GM06990 (cell line): ENCODE measurements at regions not wholly inside any gene's neighbourhood (a gene's known extent, or its start where the extent isn't known, plus 50 kb on each side); places are given as distances from the start of the nearest gene placed in this dataset.

Experiments
- DNase-seq: peaks from one replicate; pipeline ENCODE4 v3.0.0-alpha.2; 2011; ENCODE audit not compliant: insufficient read length; ENCODE audit errors: extremely low read depth
- H3K27me3 ChIP-seq: replicated peaks from 2 replicates; pipeline ENCODE4 v1.6.0; 2011; ENCODE audit warnings: low read length; ENCODE audit not compliant: control insufficient read depth, insufficient read depth
- H3K36me3 ChIP-seq: 2 replicates; pipeline ENCODE4 v1.5.1; 2011; ENCODE audit warnings: low read length; ENCODE audit not compliant: control insufficient read depth, insufficient read depth
- H3K4me3 ChIP-seq: replicated peaks from 2 replicates; pipeline ENCODE4 v1.5.1; 2011; ENCODE audit warnings: low read depth, mild to moderate bottlenecking, control low read depth, low read length
- CTCF ChIP-seq: IDR thresholded peaks from 2 replicates; pipeline ENCODE4 v1.5.1; 2011; ENCODE audit warnings: low read length, control low read depth, mild to moderate bottlenecking, inconsistent platforms; ENCODE audit not compliant: insufficient read depth, poor library complexity, severe bottlenecking

- H3K27me3 ChIP-seq = no peaks in the 10 kb centered on the region; the same call in 1 of the 2 replicates
- H3K4me3 ChIP-seq = no peak overlapping the region
- no peak for DNase-seq
- H3K36me3 ChIP-seq = no peaks in the 10 kb centered on the region
- no peak for TF ChIP-seq CTCF
Observed at GRCh38 chr18:46378126-46378863, 274.1 kb downstream of the HAUS1 start.

- no peak for TF ChIP-seq CTCF
- no peak overlapping the region for H3K4me3 ChIP-seq
- H3K36me3 ChIP-seq = no peaks in the 10 kb centered on the region
- no peak for DNase-seq
- no peaks in the 10 kb centered on the region; the same call in 1 of the 2 replicates for H3K27me3 ChIP-seq
Observed at GRCh38 chr18:46378864-46379207, 274.7 kb downstream of the HAUS1 start.

GRCh38 chr18:46379323-46379950 lies 275.3 kb downstream of the HAUS1 start:
- no peak for TF ChIP-seq CTCF
- Histone ChIP-seq H3K27me3 (no peaks in the 10 kb centered on the region; the same call in 1 of the 2 replicates), H3K4me3 (no peak overlapping the region), H3K36me3 (no peaks in the 10 kb centered on the region)
- no peak for DNase-seq

GRCh38 chr18:46385124-46385523 lies 271.9 kb downstream of the LOXHD1 start:
- no peaks in the 10 kb centered on the region; the same call in none of the 2 replicates for H3K27me3 ChIP-seq
- DNase-seq = no peak

GRCh38 chr18:46386788-46387187 lies 270.2 kb downstream of the LOXHD1 start:
- Histone ChIP-seq H3K36me3 (no peaks in the 10 kb centered on the region), H3K27me3 (no peaks in the 10 kb centered on the region; the same call in none of the 2 replicates), H3K4me3 (no peak overlapping the region)
- no peak for TF ChIP-seq CTCF
- DNase-seq = no peak

More at GRCh38 chr18:46385124-46385523, 271.9 kb downstream of the LOXHD1 start:
- no peak for TF ChIP-seq CTCF
- Histone ChIP-seq H3K4me3 (no peak overlapping the region), H3K36me3 (no peaks in the 10 kb centered on the region)
